ENCODE measurements at regions not wholly inside any gene's neighbourhood (a gene's known extent, or its start where the extent isn't known, plus 50 kb on each side); places are given as distances from the start of the nearest gene placed in this dataset.

- TF ChIP-seq EZH2 (IDR thresholded peaks at IDR 0.05; ENCODE audit: insufficient read depth, poor library complexity, severe bottlenecking) (no peak), EZH2phosphoT487 (IDR thresholded peaks at IDR 0.05; ENCODE audit: insufficient read depth, low read depth) (no peak)
Measured at GRCh38 chr2:151191001-151191400, 70.7 kb downstream of the RBM43 start.
